Ureter (tissue), 1 donor: ENCODE measurements at regions not wholly inside any gene's neighbourhood (a gene's known extent, or its start where the extent isn't known, plus 50 kb on each side); places are given as distances from the start of the nearest gene placed in this dataset.

Experiments used
- DNase-seq: peaks from one replicate; pipeline ENCODE4 v3.0.0-alpha.2; 2020; ENCODE audit warnings: low spot score
- donor health status: DM: yes; HTN: yes; CAD: no.

- no peak for DNase-seq
Measured at GRCh38 chr5:116361979-116362577, 212.5 kb downstream of the SEMA6A start.

DNA sequence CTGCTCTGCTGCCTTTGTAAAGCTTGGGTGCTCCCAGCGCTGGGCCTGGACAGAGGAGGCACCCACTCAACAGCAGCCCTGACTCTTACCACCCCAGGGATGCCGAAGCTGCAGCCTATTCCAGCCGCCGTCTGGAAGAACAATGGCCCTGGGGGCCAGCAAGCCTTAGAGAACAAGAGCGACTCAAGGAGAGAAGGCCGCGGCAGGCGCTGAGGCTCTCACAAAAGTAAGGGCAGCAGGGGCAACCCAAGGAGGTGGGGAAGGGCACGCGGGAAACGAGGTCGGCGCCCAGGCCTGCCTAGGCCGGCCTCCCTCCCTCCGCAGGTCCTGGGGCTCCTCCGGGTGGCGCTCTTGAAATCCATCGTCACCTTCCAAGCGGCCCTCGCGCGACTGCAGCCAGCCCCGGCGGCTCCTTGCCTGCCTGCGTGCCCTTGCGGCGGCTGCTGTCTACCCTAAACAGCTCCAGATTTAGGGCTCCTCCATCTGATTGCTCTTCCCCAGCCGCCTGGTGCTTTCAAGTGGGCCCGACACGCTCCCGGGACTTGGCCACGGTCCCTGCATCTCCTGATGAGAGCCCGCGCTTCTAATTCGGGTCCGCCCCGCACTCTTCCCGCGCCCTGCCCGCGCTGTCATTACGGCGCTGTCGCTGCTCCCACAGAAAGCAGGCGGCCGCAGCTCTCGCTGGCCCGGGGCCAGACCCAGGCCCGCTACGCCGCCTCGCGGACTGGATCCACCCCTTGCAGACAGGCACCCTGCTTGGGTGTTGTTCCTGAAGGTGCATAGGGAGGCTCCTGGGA lies 213.3 kb downstream of the SEMA6A start:
- peak; percentile 56 for DNase-seq

DNA sequence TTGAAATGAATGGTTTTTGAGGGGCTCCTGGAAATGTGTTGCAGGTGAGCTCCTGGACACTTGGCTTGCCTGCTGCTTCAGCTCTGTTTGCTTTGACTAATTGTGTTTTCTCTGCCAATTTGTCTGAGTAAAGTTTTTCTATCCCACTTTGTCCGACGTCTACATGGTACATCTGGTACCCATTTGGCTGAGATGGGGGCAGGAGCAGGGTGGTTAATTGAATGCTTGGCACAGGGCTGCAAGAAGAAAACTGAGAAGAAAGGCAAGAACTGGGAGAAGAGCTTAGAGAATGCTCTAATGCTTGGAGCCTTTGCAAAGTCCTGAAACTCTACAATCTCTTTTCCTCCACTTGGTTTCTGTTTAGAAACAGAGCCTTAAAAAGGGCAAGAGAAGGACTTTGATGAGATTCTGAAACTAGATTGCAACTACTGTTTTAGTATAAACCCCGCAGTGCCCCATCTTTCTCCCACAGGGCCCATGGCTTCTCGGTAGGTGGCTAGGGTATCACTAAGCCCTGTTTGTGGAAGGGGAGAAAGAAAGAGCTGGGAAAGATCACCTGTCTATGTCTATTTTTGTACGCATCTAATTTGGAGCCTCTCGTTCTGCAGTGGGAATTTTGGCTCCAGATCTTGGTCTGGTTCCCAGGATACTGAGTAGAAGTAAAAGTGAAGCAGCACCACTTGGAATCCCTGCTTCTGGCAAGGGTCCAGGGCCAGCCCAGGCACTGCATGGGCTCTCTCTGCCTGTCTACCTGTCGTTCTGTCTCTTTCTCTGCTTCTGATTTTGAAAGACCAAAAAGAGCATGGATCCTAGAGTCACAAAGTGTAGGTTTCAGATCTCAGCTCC lies 214.4 kb downstream of the SEMA6A start:
- peak; percentile 68 for DNase-seq

DNA sequence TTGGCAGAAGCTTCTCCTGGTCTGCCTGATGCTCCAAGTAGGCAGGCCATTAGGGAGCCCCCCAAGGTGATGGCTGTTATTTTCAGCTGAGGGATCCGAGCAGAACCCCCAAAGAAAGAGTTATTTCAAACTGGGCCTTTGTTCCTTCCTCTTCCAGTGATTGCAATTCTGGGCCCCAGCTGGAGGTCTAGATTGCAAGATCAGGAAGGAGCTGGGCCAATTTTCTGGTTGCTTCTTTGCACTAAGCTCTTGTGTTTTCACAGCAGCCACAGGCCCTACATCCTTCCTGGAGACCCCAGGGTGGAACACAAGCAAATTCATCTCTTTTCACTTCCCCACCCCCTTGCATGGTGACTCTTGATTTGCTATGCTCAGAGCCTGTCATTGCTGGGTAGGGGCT lies 215.0 kb downstream of the SEMA6A start:
- DNase-seq, result no peak

DNA sequence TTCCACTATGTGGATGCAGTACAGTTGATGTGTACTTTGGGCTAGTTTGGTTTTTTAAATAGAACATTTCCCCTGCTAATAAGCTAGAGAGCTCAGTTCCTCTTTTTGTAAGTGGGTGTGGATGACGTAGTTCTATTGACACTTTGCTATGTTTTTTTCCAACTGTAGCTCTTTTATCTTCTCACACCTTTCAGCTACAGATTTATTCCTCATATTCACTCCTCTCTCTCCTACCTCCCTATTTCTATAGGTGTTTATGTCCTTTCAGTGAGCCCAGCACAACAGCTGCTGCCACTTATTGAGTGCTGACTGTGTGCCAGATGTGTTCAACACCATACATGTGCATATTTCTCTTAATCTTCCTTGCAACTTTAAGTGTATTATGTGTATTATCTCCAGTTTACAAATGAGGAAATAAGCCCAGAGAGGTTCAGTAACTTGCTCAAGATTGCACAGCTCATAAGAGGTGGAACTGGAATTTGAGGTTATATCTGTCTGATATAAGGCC lies 215.7 kb downstream of the SEMA6A start:
- DNase-seq, result no peak

DNA sequence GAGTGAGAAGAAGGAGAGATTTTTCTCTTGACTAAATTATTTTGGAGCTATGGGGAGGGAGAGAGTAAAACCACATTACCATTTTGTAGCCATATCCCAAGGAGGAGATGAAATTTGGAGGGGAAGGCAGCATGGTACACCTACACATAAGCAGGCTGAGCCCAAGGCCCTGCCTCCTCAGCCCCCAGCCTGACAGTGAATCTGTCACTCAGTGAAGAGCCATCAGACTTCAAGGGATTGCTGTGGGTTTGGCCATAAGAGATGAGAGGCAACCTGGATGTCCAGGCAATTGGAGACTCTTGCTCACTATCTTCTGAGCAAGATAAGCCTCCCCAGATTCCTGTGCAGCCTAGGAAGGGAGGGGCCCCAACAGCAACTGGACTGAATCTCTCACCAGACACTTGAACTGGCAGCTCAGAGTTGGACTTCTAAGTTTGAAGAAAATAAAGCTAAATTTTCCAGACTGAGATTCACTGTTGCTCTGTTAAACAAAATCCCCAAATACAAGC lies 216.6 kb downstream of the SEMA6A start:
- DNase-seq, result no peak

DNA sequence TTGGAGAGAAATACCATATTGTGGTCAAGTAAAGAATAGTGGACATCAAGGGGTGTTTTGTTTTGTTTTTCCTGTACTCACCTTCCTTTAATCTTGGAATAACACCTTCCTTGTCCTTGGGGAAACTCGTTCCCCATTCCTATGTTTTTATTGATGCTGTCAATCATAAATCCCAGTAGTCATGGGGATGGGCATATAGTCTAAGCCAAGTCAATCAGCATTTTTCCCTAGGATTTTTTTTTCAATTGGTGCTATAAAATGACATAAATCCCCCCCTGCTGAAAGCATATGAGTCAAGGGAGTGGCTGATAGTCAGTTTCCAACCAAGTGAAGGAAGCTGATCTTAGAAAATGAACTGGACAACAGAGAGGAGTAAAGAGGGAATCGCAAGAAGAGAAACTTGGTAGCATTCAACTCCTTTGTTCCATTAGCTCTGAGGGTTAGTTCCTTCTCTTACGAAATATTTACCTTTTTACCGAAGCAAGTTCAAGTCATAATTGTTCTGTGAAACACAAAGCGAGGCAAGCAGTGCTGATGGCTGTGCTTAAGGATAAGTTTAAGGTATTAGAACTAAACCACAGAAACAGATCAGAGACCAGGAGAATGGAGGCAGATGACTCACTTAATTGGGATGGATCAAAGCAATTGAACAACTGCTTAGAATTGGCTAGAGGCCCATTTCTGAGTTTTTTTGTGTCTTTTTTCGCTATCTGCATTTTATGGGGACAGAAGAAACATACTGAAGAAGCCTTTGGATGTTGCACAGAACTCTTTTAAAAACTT lies 218.6 kb downstream of the SEMA6A start:
- no peak for DNase-seq

DNA sequence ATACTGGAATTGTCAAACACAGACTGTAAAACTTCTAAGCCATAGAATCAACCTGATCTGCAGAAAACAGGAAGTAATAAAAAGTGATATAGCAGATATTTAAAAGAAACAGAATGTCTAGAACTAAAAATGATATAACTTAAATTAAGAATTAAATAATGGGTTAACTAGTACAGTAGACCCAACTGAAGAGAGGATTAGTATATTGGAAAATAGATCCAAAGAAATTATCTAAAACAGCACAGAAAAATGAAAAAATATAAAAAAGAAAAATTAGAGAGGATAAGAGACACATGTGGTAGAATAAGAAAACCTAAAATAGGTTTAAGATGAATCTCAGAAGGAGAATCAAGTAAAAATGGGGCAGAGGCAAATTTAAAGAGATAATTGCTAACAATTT lies 219.9 kb downstream of the SEMA6A start:
- no peak for DNase-seq

GRCh38 chr5:116347657-116348056 lies 227.0 kb downstream of the SEMA6A start:
- no peak for DNase-seq

DNA sequence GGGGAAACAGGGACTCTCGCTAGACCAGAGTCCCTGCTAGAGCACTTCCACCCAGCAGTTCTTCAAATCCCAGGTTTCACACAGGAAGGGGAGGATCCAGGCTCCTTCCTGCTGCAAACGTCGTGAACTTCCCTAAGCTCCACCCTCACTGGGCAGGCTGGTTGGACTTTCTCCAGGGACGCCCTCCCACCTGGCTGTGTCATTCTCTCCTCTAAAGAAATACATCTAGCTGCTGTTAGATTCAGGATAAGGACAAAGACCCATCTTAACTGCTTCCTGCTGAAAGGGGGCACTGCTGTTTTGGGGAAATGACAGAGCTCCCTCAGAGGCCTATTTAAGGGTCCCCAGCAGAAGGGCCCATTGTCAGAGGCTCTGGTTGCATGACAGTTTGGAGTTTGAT lies 230.7 kb downstream of the SEMA6A start:
- no peak for DNase-seq
